GM21390 (cell line): ENCODE measurements at regions not wholly inside any gene's neighbourhood (a gene's known extent, or its start where the extent isn't known, plus 50 kb on each side); places are given as distances from the start of the nearest gene placed in this dataset.
"Not testable (repeated sequence)": the region's sequence is repeated elsewhere in the genome, so short reads cannot be mapped to it uniquely, and the experiment has no call there.

Source experiments
- ATAC-seq: cut with Tn5 transposase; IDR thresholded peaks from one replicate; pipeline ENCODE4 v1.9.1; 2021; ENCODE audit not compliant: unreplicated experiment

DNA sequence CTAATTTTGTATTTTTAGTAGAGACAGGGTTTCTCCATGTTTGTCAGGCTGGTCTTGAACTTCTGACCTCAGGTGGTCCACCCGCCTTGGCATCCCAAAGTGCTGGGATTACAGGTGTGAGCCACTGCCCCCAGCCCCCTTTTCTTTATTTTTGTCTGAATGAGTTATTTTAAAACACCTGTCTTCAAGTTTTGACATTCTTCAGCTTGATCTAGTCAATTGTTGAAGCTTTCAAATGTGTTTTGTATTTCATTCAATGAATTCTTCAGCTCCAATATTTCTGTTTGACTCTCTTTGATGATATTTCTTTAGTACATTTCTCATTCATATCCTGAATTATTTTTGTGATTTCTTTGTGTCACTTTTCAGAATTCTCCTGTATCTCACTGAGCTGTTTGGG is 486.2 kb downstream of the DMAC1 start:
- ATAC-seq = no peak

DNA sequence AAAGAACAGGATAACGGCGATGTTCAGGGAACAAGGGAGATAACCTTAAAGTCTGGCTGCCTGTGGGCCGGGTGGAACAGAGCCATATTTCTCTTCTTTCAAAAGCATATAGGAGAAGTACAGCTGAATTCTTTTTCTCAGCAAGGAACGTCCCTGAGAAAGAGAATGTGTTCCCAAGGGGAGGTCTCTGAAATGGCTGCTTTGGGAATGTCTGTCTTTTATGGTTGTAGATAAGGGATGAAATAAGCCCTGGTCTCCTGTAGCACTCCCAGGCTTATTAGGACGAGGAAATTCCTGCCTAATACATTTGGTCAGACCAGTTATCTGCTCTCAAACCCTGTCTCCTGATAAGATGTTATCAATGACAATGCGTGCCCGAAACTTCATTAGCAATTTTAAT is 490.5 kb downstream of the DMAC1 start:
- ATAC-seq = not testable (repeated sequence)

DNA sequence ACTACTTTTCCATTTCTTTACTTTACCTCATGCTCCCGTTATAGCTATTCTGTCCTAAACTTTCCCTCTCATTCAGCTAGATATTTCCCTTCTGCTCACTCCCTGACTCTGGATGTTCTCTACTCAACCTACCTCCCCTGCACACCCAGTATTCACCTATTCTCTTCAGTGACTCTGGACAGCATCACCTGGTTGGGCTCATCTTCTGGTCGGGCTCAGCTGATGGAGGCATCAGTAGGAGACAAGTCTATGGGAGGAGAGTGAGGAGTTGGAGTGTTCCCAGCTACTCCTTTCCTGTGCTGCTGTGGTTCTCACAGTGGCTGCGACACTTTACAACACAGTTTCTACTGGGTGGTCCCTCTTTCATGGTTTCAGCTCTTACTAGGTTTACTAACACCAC is 493.9 kb downstream of the DMAC1 start:
- no peak for ATAC-seq

- ATAC-seq = no peak
These were observed 495.0 kb downstream of the DMAC1 start for GRCh38 chr9:7304627-7304995.

DNA sequence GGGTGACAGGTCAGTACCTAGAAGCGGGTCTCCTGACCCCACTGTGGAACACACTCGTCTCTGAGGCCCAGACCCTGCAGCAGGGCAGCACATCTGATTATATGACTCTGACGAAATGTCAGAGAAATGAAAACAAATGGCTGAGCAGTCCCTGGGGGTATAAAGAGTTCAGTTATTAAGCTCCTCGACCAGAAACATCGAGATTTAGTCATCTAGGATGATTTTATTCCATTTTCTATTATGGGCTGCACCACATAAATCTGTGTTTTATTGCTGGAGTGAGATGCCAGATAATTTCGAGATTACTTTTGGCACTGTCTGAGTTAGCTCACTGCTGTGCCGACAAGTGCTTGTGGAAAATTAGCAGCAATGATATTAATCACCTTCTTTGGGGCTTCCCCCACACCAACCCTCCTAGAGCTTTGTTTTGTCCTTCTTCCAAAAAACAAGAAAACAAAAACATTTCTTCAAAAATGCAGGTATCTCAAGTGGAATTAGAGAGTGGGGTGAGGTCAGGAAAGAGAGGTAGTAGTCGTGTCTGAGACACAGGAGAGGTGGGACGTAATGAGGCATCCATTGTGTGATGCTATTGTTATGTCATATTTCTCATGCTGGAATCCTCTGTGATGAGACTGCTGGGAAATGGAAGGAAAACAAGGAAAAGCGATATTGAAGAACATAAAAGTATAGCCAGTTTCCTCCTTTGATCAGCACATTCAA is 495.5 kb downstream of the DMAC1 start:
- ATAC-seq = no peak

- peak; percentile 24 for ATAC-seq
These were observed 499.1 kb downstream of the DMAC1 start for GRCh38 chr9:7300484-7300883.

GRCh38 chr9:7298123-7298522 is 501.5 kb downstream of the DMAC1 start:
- ATAC-seq = peak; percentile 98

- no peak for ATAC-seq
These were observed 502.1 kb downstream of the DMAC1 start for GRCh38 chr9:7297521-7297920.

DNA sequence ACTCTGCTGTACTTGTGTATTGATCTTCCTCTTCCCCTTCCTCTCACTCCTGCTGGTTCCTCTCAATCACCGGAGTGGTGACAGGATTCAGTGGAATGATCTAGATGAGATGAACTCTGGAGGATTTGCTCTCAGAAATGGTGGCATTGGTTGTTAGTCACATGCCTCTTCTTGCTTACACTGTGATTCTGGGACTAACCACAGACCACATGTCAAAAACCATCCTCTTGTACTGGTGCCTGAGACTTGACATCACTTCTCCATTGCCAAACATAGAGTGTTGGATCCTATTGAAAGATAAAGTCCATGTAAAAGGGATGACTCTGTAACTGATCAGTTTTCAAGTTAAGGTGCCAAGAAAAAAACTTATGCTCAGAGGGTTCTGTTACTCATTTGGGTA is 506.5 kb downstream of the DMAC1 start:
- ATAC-seq = no peak

DNA sequence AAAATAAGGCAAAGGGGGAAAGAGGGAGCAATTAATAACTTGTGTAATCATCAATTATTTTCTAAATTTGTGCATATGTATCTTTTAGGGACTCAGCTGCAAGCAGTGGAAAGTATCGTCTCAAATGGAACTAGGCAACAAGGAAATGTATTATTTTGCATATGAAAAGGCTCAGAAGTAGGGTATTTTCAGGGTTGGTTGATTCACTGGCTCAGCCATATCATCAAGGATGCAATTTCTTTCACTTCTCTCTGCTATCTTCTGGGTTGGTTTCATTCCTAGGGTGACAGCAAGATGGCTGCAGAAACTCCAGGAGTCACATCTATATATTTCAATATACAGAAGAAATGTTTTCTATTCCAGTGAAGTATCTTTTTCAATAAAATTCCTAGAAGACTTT is 509.8 kb downstream of the DMAC1 start:
- ATAC-seq = peak; percentile 60

GRCh38 chr9:7287986-7288385 is 511.6 kb downstream of the DMAC1 start:
- ATAC-seq = no peak

DNA sequence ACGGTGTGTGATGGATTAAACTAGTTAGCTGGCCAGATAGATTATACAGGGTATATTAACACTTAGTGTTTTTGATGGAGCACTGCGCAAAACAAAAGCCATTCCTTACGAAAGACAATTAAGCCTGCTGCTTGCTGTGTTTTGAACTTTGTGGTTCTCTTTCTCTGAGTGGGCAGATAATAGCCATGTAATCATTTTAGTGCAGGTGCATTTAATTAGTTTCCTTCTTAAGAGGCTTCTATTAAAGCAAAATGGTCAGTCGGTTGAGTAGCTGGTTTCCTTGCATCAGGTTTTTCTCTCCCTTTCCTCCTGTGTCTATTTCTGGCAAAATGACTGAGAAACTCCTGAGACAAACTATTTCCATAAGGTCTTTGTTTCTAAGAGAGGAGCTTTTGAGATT is 512.5 kb downstream of the DMAC1 start:
- ATAC-seq = no peak

- no peak for ATAC-seq
These were observed 513.5 kb downstream of the DMAC1 start for GRCh38 chr9:7286101-7286500.

GRCh38 chr9:7285199-7285598 is 514.4 kb downstream of the DMAC1 start:
- ATAC-seq = no peak

DNA sequence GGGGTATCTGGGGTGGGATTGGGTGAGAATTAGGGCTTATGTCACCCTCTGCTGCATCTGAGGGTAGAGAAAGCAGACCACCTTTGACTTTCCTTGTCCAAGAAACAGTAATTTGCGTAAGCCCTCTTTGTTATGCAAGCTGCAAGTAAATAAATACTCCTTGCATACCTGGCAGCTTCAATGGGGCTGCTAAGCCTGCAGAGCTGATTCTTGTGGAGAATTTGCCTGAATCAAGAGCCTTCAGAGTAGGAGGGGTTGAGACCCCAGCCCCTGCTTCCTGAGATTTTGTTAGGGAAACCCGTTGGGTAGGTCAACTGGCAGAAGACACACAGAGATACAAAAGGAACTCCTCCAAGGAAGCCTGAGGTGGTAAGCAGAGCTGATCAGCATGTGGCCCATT is 515.1 kb downstream of the DMAC1 start:
- ATAC-seq = no peak

- ATAC-seq = no peak
These were observed 515.5 kb downstream of the DMAC1 start for GRCh38 chr9:7284117-7284516.

DNA sequence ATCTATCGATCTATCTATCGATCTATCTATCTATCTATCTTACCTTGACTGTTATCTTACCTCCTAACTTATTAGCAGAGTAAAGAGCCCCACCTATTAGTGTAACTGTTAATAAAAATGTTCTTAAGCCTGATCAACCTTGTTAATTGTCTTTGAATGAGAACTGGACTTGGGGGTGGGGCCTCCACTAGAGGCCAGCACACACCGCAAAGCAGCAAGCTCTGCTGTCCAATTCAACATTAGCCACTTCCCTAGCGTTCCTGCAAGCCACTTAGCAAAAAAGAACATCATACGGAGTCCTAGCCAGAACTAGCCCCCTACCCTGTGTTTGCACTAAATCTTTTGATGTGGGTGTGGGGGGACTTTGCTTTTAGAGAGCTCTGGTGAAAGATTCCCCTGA is 515.8 kb downstream of the KDM4C start:
- no peak for ATAC-seq

- no peak for ATAC-seq
These were observed 509.3 kb downstream of the KDM4C start for GRCh38 chr9:7266911-7267595.

GRCh38 chr9:7265181-7265580 is 507.4 kb downstream of the KDM4C start:
- no peak for ATAC-seq

GRCh38 chr9:7259544-7260241 is 501.9 kb downstream of the KDM4C start:
- no peak for ATAC-seq

- no peak for ATAC-seq
These were observed 501.1 kb downstream of the KDM4C start for GRCh38 chr9:7258688-7259396.
